PC-3 (cell line): ENCODE measurements at regions not wholly inside any gene's neighbourhood (a gene's known extent, or its start where the extent isn't known, plus 50 kb on each side); places are given as distances from the start of the nearest gene placed in this dataset.

Experiments used
- ATAC-seq: fragments of 200-7000 bp; cut with Tn5 transposase; 2 replicates; pipeline ENCODE4 v1.9.1; 2020; ENCODE audit warnings: mild to moderate bottlenecking, moderate library complexity
- BruUV-seq: library from RNA; stranded (reverse); fragments of 400-500 nt; replicated peaks from 2 replicates; lab custom pipeline; 2021; lab: Mats Ljungman, UMichigan
- CTCF ChIA-PET: fragments of 300-600 bp; sonication (Branson Sonifier 250); formaldehyde crosslinking; loops from one replicate; lab custom pipeline; 2022; ENCODE audit warnings: antibody characterized with exemption; lab: Charles Lee
- POLR2A ChIA-PET: fragments of 300-600 bp; sonication (Branson Sonifier 250); formaldehyde crosslinking; loops from one replicate; lab custom pipeline; 2022; ENCODE audit warnings: antibody characterized with exemption; ENCODE audit not compliant: unreplicated experiment; lab: Charles Lee
- DNase-seq: peaks from one replicate; pipeline ENCODE4 v3.0.0-alpha.2; 2015
- H2AFZ ChIP-seq: fragments of 300-600 bp; sonication (generic); 2 replicates; pipeline ENCODE4 v1.6.0; 2016; ENCODE audit warnings: antibody characterized with exemption, low read length
- H3F3A ChIP-seq: fragments of 300-600 bp; sonication (generic); one replicate; pipeline ENCODE4 v1.6.0; 2017; ENCODE audit warnings: antibody characterized with exemption, low read length, control low read depth, mild to moderate bottlenecking; ENCODE audit not compliant: unreplicated experiment
- H3K27ac ChIP-seq: fragments of 300-600 bp; sonication (generic); 2 replicates; pipeline ENCODE4 v1.5.1; 2016; ENCODE audit warnings: mild to moderate bottlenecking, low read length
- H3K27me3 ChIP-seq: fragments of 300-600 bp; sonication (generic); 2 replicates; pipeline ENCODE4 v1.6.1; 2016; ENCODE audit warnings: low read length, mixed read lengths
- H3K36me3 ChIP-seq: fragments of 300-600 bp; sonication (generic); 2 replicates; pipeline ENCODE4 v1.6.1; 2016; ENCODE audit warnings: low read depth, mixed run types, low read length, mixed read lengths
- H3K4me1 ChIP-seq: fragments of 300-600 bp; sonication (generic); 2 replicates; pipeline ENCODE4 v1.5.1; 2016; ENCODE audit warnings: low read length; ENCODE audit not compliant: insufficient read depth
- H3K4me2 ChIP-seq: fragments of 300-600 bp; sonication (generic); 2 replicates; pipeline ENCODE4 v1.6.0; 2016; ENCODE audit warnings: low read length
- H3K4me3 ChIP-seq: fragments of 300-600 bp; sonication (generic); 2 replicates; pipeline ENCODE4 v1.5.1; 2016; ENCODE audit warnings: mild to moderate bottlenecking, low read length, mixed read lengths
- H3K79me2 ChIP-seq: fragments of 300-600 bp; sonication (generic); 2 replicates; pipeline ENCODE4 v1.6.1; 2017; ENCODE audit warnings: low read length, mixed read lengths
- H3K9ac ChIP-seq: fragments of 300-600 bp; sonication (generic); 2 replicates; pipeline ENCODE4 v1.6.0; 2016; ENCODE audit warnings: mild to moderate bottlenecking, low read length
- H3K9me2 ChIP-seq: fragments of 300-600 bp; sonication (generic); replicated peaks from 2 replicates; pipeline ENCODE4 v1.6.1; 2016; ENCODE audit warnings: mixed run types, low read length, mixed read lengths
- H3K9me3 ChIP-seq: fragments of 300-600 bp; sonication (generic); 2 replicates; pipeline ENCODE4 v1.6.1; 2016; ENCODE audit warnings: low read length, mixed read lengths
- H4K20me1 ChIP-seq: fragments of 300-600 bp; sonication (generic); 2 replicates; pipeline ENCODE4 v1.6.1; 2016; ENCODE audit warnings: low read length, mixed read lengths
- CTCF ChIP-seq: fragments of 300-600 bp; sonication (generic); conservative IDR thresholded peaks from 2 replicates; pipeline ENCODE4 v1.5.1; 2017; ENCODE audit warnings: antibody characterized with exemption, low read depth, mild to moderate bottlenecking, low read length
- EZH2 ChIP-seq: fragments of 300-600 bp; sonication (generic); IDR thresholded peaks from one replicate; pipeline ENCODE4 v1.6.1; 2017; ENCODE audit warnings: antibody characterized with exemption, mild to moderate bottlenecking, low read length; ENCODE audit not compliant: unreplicated experiment
- EZH2phosphoT487 ChIP-seq: fragments of 300-600 bp; sonication (generic); IDR thresholded peaks from 2 replicates; pipeline ENCODE4 v1.6.1; 2018; ENCODE audit warnings: mild to moderate bottlenecking, antibody characterized with exemption, low read length, borderline replicate concordance
- intact Hi-C: fragments of 100-400 bp; cut with micrococcal nuclease; formaldehyde crosslinking; loops from 2 replicates; pipeline ENCODE4 v1.9.0; 2023

DNA sequence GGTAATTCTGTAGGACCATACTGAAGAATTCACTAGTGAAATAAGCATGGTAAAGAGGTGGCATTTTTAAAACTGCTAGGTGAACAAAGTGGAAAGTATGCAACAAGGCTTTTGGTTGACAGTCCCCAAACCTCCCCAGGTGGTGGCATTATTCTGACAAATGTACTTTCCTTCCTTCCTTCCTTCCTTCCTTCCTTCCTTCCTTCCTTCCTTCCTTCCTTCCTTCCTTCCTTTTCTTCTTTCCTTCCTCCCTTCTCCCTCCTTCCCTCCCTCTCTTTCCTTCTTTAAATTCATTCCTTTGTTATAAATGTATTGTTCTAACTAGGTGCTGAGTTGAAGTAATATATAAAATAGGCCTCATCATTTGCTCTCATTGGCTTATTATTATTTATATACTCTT is 284.7 kb upstream of the ANO5 start:
- no peak overlapping the region for H3K4me3 ChIP-seq
- no peak overlapping the region for H3K4me2 ChIP-seq
- H3K9me3 ChIP-seq: peaks cover 7% of the 10 kb centered on the region; the same call in 1 of the 2 replicates
- H4K20me1 ChIP-seq: no peaks in the 10 kb centered on the region
- TF ChIP-seq CTCF: no peak
- TF ChIP-seq EZH2phosphoT487: no peak
- no peak for TF ChIP-seq EZH2
- no peaks in the 10 kb centered on the region for H3K4me1 ChIP-seq
- no peaks in the 10 kb centered on the region for H3K36me3 ChIP-seq
- no peaks in the 10 kb centered on the region for H3K9me2 ChIP-seq
- intact Hi-C loops: no loop called here
- no peaks in the 10 kb centered on the region for H3K27me3 ChIP-seq
- no peak overlapping the region for H2AFZ ChIP-seq
- no peak overlapping the region for H3K9ac ChIP-seq
- no peak overlapping the region for H3K27ac ChIP-seq
- ChIA-PET CTCF (no interaction called here), POLR2A (no interaction called here)
- no peak for ATAC-seq
- H3F3A ChIP-seq: no peaks in the 10 kb centered on the region
- H3K79me2 ChIP-seq: no peaks in the 10 kb centered on the region
- BruUV-seq: no TSS peak
- no peak for DNase-seq

- Histone ChIP-seq H3K9me3 (peaks cover 7% of the 10 kb centered on the region; the same call in 1 of the 2 replicates), H3K9ac (no peak overlapping the region), H2AFZ (no peak overlapping the region), H3K79me2 (no peaks in the 10 kb centered on the region), H3K27me3 (no peaks in the 10 kb centered on the region), H3K9me2 (no peaks in the 10 kb centered on the region), H3K27ac (no peak overlapping the region), H3K4me2 (no peak overlapping the region), H3K36me3 (no peaks in the 10 kb centered on the region), H4K20me1 (no peaks in the 10 kb centered on the region), H3K4me3 (no peak overlapping the region), H3K4me1 (no peaks in the 10 kb centered on the region), H3F3A (no peaks in the 10 kb centered on the region)
- CTCF ChIA-PET: no interaction called here
- POLR2A ChIA-PET: no interaction called here
- ATAC-seq: no peak
- no peak for DNase-seq
- intact Hi-C loops: no loop called here
- TF ChIP-seq EZH2: no peak
- TF ChIP-seq EZH2phosphoT487: no peak
- no peak for TF ChIP-seq CTCF
- BruUV-seq: no TSS peak
Measured at GRCh38 chr11:21909145-21909544, 283.7 kb upstream of the ANO5 start.

DNA sequence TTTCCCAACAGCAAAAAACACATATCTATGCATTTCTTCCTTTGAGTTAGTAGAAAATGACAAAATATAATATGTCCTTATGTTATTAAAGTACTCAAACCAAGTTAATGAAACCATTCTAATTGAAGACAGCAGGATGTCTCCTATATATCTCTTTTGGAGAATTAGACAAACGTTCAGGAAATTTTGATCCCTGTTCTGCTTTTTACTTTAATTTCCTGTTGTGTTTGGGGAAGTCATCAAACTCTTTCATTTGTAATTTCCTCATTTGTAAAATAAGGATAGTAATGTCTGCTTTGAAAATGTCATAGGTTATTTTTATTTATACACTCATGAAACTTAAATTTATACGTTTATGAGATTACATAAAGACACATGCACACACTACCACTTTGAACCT is 281.8 kb upstream of the ANO5 start:
- no peak overlapping the region for H3K4me3 ChIP-seq
- BruUV-seq: no TSS peak
- H3K9me2 ChIP-seq: no peaks in the 10 kb centered on the region
- no peak overlapping the region for H2AFZ ChIP-seq
- no peaks in the 10 kb centered on the region for H4K20me1 ChIP-seq
- intact Hi-C loops: no loop called here
- H3K79me2 ChIP-seq: no peaks in the 10 kb centered on the region
- no peak overlapping the region for H3K9ac ChIP-seq
- H3K9me3 ChIP-seq: peaks cover 7% of the 10 kb centered on the region; the same call in 1 of the 2 replicates
- no peaks in the 10 kb centered on the region for H3F3A ChIP-seq
- ChIA-PET CTCF (no interaction called here), POLR2A (no interaction called here)
- no peak overlapping the region for H3K4me2 ChIP-seq
- H3K4me1 ChIP-seq: no peaks in the 10 kb centered on the region
- TF ChIP-seq EZH2: no peak
- DNase-seq (no peak), ATAC-seq (no peak)
- no peak overlapping the region for H3K27ac ChIP-seq
- H3K27me3 ChIP-seq: no peaks in the 10 kb centered on the region
- H3K36me3 ChIP-seq: no peaks in the 10 kb centered on the region
